ENCODE measurements at regions not wholly inside any gene's neighbourhood (a gene's known extent, or its start where the extent isn't known, plus 50 kb on each side); places are given as distances from the start of the nearest gene placed in this dataset.

GRCh38 chr10:121027371-121027770 is 176.2 kb downstream of the WDR11 start:
- no peak overlapping the region for H3K4me3 ChIP-seq (ENCODE audit: low read depth, low read length)
- no peak for TF ChIP-seq CTCF (IDR thresholded peaks at IDR 0.05; ENCODE audit: insufficient read depth, low read depth, low read length, missing control alignments)
- DNase-seq (ENCODE audit: low read depth): no peak

GRCh38 chr10:121032460-121032859 is 181.3 kb downstream of the WDR11 start:
- H3K4me3 ChIP-seq (ENCODE audit: low read depth, low read length): no peak overlapping the region
- peak; percentile 2 for DNase-seq (ENCODE audit: low read depth)
- TF ChIP-seq CTCF (IDR thresholded peaks at IDR 0.05; ENCODE audit: insufficient read depth, low read depth, low read length, missing control alignments): no peak

- no peak overlapping the region for H3K4me3 ChIP-seq (ENCODE audit: low read depth, low read length)
- no peak for DNase-seq (ENCODE audit: low read depth)
- no peak for TF ChIP-seq CTCF (IDR thresholded peaks at IDR 0.05; ENCODE audit: insufficient read depth, low read depth, low read length, missing control alignments)
Measured at GRCh38 chr10:121033366-121033765, 182.2 kb downstream of the WDR11 start.

- no peak overlapping the region for H3K4me3 ChIP-seq (ENCODE audit: low read depth, low read length)
- DNase-seq (ENCODE audit: low read depth): no peak
Measured at GRCh38 chr10:121036431-121036830, 185.3 kb downstream of the WDR11 start.

GRCh38 chr10:121041499-121041898 is 190.3 kb downstream of the WDR11 start:
- TF ChIP-seq CTCF (IDR thresholded peaks at IDR 0.05; ENCODE audit: insufficient read depth, low read depth, low read length, missing control alignments): no peak
- DNase-seq (ENCODE audit: low read depth): no peak
- H3K4me3 ChIP-seq (ENCODE audit: low read depth, low read length): no peak overlapping the region

More at GRCh38 chr10:121036431-121036830, 185.3 kb downstream of the WDR11 start:
- TF ChIP-seq CTCF (IDR thresholded peaks at IDR 0.05; ENCODE audit: insufficient read depth, low read depth, low read length, missing control alignments): no peak

GRCh38 chr10:121041906-121042305 is 190.7 kb downstream of the WDR11 start:
- no peak overlapping the region for H3K4me3 ChIP-seq (ENCODE audit: low read depth, low read length)
- DNase-seq (ENCODE audit: low read depth): no peak
- no peak for TF ChIP-seq CTCF (IDR thresholded peaks at IDR 0.05; ENCODE audit: insufficient read depth, low read depth, low read length, missing control alignments)

- H3K4me3 ChIP-seq (ENCODE audit: low read depth, low read length): no peak overlapping the region
- DNase-seq (ENCODE audit: low read depth): no peak
- TF ChIP-seq CTCF (IDR thresholded peaks at IDR 0.05; ENCODE audit: insufficient read depth, low read depth, low read length, missing control alignments): no peak
Measured at GRCh38 chr10:121042342-121042741, 191.2 kb downstream of the WDR11 start.

Measured in GM12865 (cell line).